Tibial nerve (tissue), 4 donors: ENCODE measurements at regions not wholly inside any gene's neighbourhood (a gene's known extent, or its start where the extent isn't known, plus 50 kb on each side); places are given as distances from the start of the nearest gene placed in this dataset.

Experiments used
- EP300 ChIP-seq, 2 donors: sonication (generic); formaldehyde crosslinking; IDR thresholded peaks; one replicate each; pipeline ENCODE4 v1.6.1; 2017; ENCODE audit warnings: antibody characterized with exemption in 2 of 2, mild to moderate bottlenecking in 1 of 2
- POLR2A ChIP-seq, 2 donors: fragments of 450-650 bp; IDR thresholded peaks; one replicate each; pipeline ENCODE4 v1.6.1; 2017; ENCODE audit warnings: antibody characterized with exemption in 2 of 2, mild to moderate bottlenecking in 2 of 2, moderate library complexity in 2 of 2
- TF ChIP-seq, protein P1 (sequence below), 5 experiments: fragments of 200-600 bp in 3 of 5; fragments of 450-650 bp in 2 of 5; sonication (generic) in 3 of 5; IDR thresholded peaks; one replicate each; pipeline ENCODE4 v1.5.1; 2016 to 2019; ENCODE audit warnings: antibody characterized with exemption in 5 of 5, mild to moderate bottlenecking in 3 of 5, moderate library complexity in 2 of 5

DNA sequence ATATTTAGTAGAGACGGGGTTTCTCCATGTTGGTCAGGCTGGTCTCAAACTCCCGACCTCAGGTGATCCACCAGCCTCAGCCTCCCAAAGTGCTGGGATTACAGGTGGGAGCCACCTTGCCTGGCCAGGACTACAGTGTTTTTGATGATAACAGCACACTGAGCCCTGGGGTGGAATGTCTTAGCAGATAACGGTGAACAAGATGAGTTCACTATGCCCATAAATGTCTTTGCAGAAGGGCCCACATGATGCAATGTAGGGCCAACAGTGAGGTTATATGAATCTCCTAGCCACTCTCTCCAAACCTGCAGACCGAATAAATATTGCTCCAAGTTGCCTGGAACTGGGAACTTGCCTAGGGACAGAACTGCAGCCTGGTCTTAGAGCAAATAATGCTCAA lies 235.1 kb downstream of the COG6 start:
- TF ChIP-seq, protein P1, sequence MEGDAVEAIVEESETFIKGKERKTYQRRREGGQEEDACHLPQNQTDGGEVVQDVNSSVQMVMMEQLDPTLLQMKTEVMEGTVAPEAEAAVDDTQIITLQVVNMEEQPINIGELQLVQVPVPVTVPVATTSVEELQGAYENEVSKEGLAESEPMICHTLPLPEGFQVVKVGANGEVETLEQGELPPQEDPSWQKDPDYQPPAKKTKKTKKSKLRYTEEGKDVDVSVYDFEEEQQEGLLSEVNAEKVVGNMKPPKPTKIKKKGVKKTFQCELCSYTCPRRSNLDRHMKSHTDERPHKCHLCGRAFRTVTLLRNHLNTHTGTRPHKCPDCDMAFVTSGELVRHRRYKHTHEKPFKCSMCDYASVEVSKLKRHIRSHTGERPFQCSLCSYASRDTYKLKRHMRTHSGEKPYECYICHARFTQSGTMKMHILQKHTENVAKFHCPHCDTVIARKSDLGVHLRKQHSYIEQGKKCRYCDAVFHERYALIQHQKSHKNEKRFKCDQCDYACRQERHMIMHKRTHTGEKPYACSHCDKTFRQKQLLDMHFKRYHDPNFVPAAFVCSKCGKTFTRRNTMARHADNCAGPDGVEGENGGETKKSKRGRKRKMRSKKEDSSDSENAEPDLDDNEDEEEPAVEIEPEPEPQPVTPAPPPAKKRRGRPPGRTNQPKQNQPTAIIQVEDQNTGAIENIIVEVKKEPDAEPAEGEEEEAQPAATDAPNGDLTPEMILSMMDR (IDR thresholded peaks at IDR 0.05) = no peak
- TF ChIP-seq EP300 (IDR thresholded peaks at IDR 0.05) (no peak), POLR2A (IDR thresholded peaks at IDR 0.05) (no peak)
